GM23248 (cell line): ENCODE measurements at regions not wholly inside any gene's neighbourhood (a gene's known extent, or its start where the extent isn't known, plus 50 kb on each side); places are given as distances from the start of the nearest gene placed in this dataset.

Experiments
- EZH2 ChIP-seq: fragments of 200-600 bp; sonication (generic); IDR thresholded peaks from 2 replicates; pipeline ENCODE4 v1.6.1; 2018; ENCODE audit warnings: antibody characterized with exemption, mild to moderate bottlenecking; ENCODE audit not compliant: insufficient read depth, poor library complexity, severe bottlenecking
- EZH2phosphoT487 ChIP-seq: fragments of 200-600 bp; sonication (generic); IDR thresholded peaks from 2 replicates; pipeline ENCODE4 v1.6.1; 2018; ENCODE audit warnings: antibody characterized with exemption, moderate library complexity, mild to moderate bottlenecking, low read depth; ENCODE audit not compliant: insufficient read depth

DNA sequence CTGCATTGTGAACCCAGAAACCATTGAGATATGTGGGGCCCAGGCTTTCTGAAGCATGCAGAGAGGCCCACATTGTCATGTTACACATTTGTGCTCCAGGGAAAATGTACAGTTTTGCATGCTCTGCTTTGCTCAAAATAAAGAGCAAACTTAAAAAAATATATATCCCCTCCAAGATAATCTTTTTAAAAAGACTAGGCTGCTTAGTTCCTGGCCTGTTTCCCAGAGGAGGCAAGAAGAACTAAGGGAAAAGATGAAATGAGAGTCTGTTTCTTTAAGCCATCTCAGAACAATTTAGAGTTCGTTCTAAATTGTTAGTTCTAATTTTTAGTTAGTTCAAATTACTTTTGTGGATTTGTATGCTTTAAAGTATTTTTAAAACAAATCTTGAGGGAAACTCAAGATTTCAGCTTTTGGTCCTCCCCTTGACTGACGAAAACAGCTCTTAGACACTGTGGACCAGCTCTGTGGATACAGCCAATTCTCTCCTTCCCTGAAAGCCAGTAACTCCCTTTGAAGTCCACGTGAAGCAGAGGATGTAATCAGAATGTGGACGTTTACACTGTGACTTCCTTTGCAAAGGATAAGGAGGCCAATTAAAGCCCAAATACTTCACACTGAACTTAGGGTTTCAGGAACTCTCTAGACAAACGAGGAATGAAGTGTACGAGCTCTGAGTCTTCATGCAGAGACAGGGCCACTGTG, 84.7 kb downstream of the CD164 start:
- no peak for TF ChIP-seq EZH2
- no peak for TF ChIP-seq EZH2phosphoT487
